ENCODE measurements at regions not wholly inside any gene's neighbourhood (a gene's known extent, or its start where the extent isn't known, plus 50 kb on each side); places are given as distances from the start of the nearest gene placed in this dataset.

DNA sequence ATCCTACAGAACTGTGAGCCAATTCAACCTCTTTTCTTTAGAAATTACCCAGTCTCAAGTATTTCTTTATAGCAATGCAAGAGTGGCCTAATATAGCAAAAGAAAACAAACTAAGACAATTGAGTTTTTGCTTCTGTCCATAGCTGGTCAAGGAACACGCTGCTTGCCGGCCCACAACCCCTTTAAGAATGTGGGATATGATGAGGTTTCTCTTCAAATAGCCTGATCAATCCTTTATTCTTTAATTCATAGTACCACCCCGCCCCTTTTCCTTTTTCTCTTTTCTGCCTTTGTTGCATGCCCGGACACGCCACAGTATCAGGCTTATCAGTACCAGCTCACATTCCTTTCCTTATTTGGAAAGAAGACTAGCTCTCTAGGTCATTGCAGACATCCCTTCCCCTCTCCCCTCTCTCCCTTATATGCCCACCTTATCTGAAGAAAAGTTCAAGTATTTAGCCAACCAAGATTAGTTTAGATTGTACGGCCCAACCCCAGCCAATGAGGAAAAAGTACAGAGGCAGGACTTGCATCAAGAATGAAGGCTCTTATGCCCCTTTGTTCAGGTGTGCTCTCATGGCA lies 404.5 kb downstream of the OCA2 start:
- Histone ChIP-seq H3K4me1 (ENCODE audit: control insufficient read depth in 1 of 2, insufficient read depth in 2 of 2, low read depth in 1 of 2, low read length in 1 of 2) (no peaks in the 10 kb centered on the region), H3F3A (replicated peaks; ENCODE audit: insufficient read depth) (no peaks in the 10 kb centered on the region), H3K9me3 (no peaks in the 10 kb centered on the region), H3K9me2 (no peaks in the 10 kb centered on the region), H3K27ac (ENCODE audit: low read depth in 2 of 2, low read length in 1 of 2) (no peak overlapping the region), H4K20me1 (ENCODE audit: insufficient read depth) (no peaks in the 10 kb centered on the region), H3K4me3 (ENCODE audit: low read depth in 2 of 2, low read length in 1 of 2) (no peak overlapping the region), H3K79me2 (ENCODE audit: insufficient read depth) (no peaks in the 10 kb centered on the region), H3K9ac (no peak overlapping the region), H3K27me3 (ENCODE audit: insufficient read depth) (no peaks in the 10 kb centered on the region), H3K36me3 (replicated peaks in 1 of 2; ENCODE audit: control insufficient read depth in 1 of 2, insufficient read depth in 2 of 2, low read length in 1 of 2) (no peaks in the 10 kb centered on the region), H2AFZ (ENCODE audit: low read depth) (no peak overlapping the region), H3K4me2 (no peak overlapping the region)
- DNase-seq = no peak
- CTCF ChIA-PET = interaction anchor here (0.6 kb wide), 1 partner anchor 178 kb away, joined by 3 read pairs; no protein-coding TSS in a partner anchor
- POLR2A ChIA-PET = no interaction called here
- TF ChIP-seq MEF2A (IDR thresholded peaks at IDR 0.05; ENCODE audit: borderline replicate concordance, low read depth) (no peak), REST (IDR thresholded peaks at IDR 0.05; ENCODE audit: low read depth, low read length) (no peak), EZH2phosphoT487 (IDR thresholded peaks at IDR 0.05; ENCODE audit: borderline replicate concordance, low read depth) (no peak), GATA2 (CRISPR knock-in tag; IDR thresholded peaks at IDR 0.05) (no peak), RAD21 (IDR thresholded peaks at IDR 0.05; ENCODE audit: low read length) (no peak), FOSL2 (IDR thresholded peaks at IDR 0.05; ENCODE audit: borderline replicate concordance, low read depth) (no peak), TAF1 (IDR thresholded peaks at IDR 0.05; ENCODE audit: borderline replicate concordance, low read depth, low read length) (no peak), FOXM1 (IDR thresholded peaks at IDR 0.05; ENCODE audit: low read depth) (no peak)
- TF ChIP-seq, protein P1, sequence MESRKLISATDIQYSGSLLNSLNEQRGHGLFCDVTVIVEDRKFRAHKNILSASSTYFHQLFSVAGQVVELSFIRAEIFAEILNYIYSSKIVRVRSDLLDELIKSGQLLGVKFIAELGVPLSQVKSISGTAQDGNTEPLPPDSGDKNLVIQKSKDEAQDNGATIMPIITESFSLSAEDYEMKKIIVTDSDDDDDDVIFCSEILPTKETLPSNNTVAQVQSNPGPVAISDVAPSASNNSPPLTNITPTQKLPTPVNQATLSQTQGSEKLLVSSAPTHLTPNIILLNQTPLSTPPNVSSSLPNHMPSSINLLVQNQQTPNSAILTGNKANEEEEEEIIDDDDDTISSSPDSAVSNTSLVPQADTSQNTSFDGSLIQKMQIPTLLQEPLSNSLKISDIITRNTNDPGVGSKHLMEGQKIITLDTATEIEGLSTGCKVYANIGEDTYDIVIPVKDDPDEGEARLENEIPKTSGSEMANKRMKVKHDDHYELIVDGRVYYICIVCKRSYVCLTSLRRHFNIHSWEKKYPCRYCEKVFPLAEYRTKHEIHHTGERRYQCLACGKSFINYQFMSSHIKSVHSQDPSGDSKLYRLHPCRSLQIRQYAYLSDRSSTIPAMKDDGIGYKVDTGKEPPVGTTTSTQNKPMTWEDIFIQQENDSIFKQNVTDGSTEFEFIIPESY (IDR thresholded peaks at IDR 0.05; ENCODE audit: borderline replicate concordance, low read depth) = no peak
- 51% methylated on average over 6 of the region's 6 CpGs for WGBS (ENCODE audit: low lambda C conversion rate)

GRCh38 chr15:27693280-27693679 lies 405.8 kb downstream of the OCA2 start:
- Histone ChIP-seq H3K9me3 (no peaks in the 10 kb centered on the region), H4K20me1 (ENCODE audit: insufficient read depth) (no peaks in the 10 kb centered on the region), H3K27me3 (ENCODE audit: insufficient read depth) (no peaks in the 10 kb centered on the region), H3K36me3 (replicated peaks in 1 of 2; ENCODE audit: control insufficient read depth in 1 of 2, insufficient read depth in 2 of 2, low read length in 1 of 2) (no peaks in the 10 kb centered on the region), H3F3A (replicated peaks; ENCODE audit: insufficient read depth) (no peaks in the 10 kb centered on the region), H3K9me2 (no peaks in the 10 kb centered on the region), H2AFZ (ENCODE audit: low read depth) (no peak overlapping the region), H3K27ac (ENCODE audit: low read depth in 2 of 2, low read length in 1 of 2) (no peak overlapping the region), H3K4me1 (ENCODE audit: control insufficient read depth in 1 of 2, insufficient read depth in 2 of 2, low read depth in 1 of 2, low read length in 1 of 2) (no peaks in the 10 kb centered on the region), H3K79me2 (ENCODE audit: insufficient read depth) (no peaks in the 10 kb centered on the region), H3K4me3 (ENCODE audit: low read depth in 2 of 2, low read length in 1 of 2) (no peak overlapping the region), H3K9ac (no peak overlapping the region), H3K4me2 (no peak overlapping the region)
- DNase-seq = no peak
- CTCF ChIA-PET = interaction anchor here (2.1 kb wide), 1 partner anchor 13 kb away, joined by 5 read pairs; no protein-coding TSS in a partner anchor
- 10% methylated on average over 2 of the region's 2 CpGs for WGBS (ENCODE audit: low lambda C conversion rate)
- POLR2A ChIA-PET = no interaction called here
- TF ChIP-seq CHD2 (IDR thresholded peaks at IDR 0.05; ENCODE audit: low read length, partially characterized antibody) (no peak), SIN3A (IDR thresholded peaks at IDR 0.05; ENCODE audit: borderline replicate concordance, low read depth, low read length) (no peak), IRF3 (IDR thresholded peaks at IDR 0.05; ENCODE audit: low read depth, low read length) (no peak), PBX3 (IDR thresholded peaks at IDR 0.05) (no peak), TEAD4 (IDR thresholded peaks at IDR 0.05; ENCODE audit: borderline replicate concordance, insufficient read depth) (no peak), FOSL2 (IDR thresholded peaks at IDR 0.05; ENCODE audit: borderline replicate concordance, low read depth) (no peak), CTCF (IDR thresholded peaks at IDR 0.05) (no peak), TAF1 (IDR thresholded peaks at IDR 0.05; ENCODE audit: borderline replicate concordance, low read depth, low read length) (no peak), SMC3 (IDR thresholded peaks at IDR 0.05; ENCODE audit: low read depth, low read length) (no peak), JUND (IDR thresholded peaks at IDR 0.05) (no peak)
